ENCODE measurements at regions not wholly inside any gene's neighbourhood (a gene's known extent, or its start where the extent isn't known, plus 50 kb on each side); places are given as distances from the start of the nearest gene placed in this dataset.
A peak's percentile ranks its signal among the peaks of the same experiment; 100 is the strongest.

- no peak for TF ChIP-seq CTCF (IDR thresholded peaks at IDR 0.05; ENCODE audit: insufficient read depth, low read depth, low read length, missing control alignments)
- no peak overlapping the region for H3K4me3 ChIP-seq (ENCODE audit: low read length)
- DNase-seq (ENCODE audit: low read depth), result no peak
These were observed 67.7 kb downstream of the MGST1 start for GRCh38 chr12:16415155-16415554.

GRCh38 chr12:16417058-16417457 lies 69.6 kb downstream of the MGST1 start:
- H3K4me3 ChIP-seq (ENCODE audit: low read length), result no peak overlapping the region
- peak; percentile 17 for TF ChIP-seq CTCF (IDR thresholded peaks at IDR 0.05; ENCODE audit: insufficient read depth, low read depth, low read length, missing control alignments)
- DNase-seq (ENCODE audit: low read depth), result no peak

- no peak for TF ChIP-seq CTCF (IDR thresholded peaks at IDR 0.05; ENCODE audit: insufficient read depth, low read depth, low read length, missing control alignments)
- no peak overlapping the region for H3K4me3 ChIP-seq (ENCODE audit: low read length)
- no peak for DNase-seq (ENCODE audit: low read depth)
These were observed 74.4 kb downstream of the MGST1 start for GRCh38 chr12:16421806-16422205.

GRCh38 chr12:16424531-16424930 lies 77.1 kb downstream of the MGST1 start:
- no peak for DNase-seq (ENCODE audit: low read depth)
- TF ChIP-seq CTCF (IDR thresholded peaks at IDR 0.05; ENCODE audit: insufficient read depth, low read depth, low read length, missing control alignments), result no peak

GRCh38 chr12:16435875-16436554 lies 88.6 kb downstream of the MGST1 start:
- no peak for DNase-seq (ENCODE audit: low read depth)
- TF ChIP-seq CTCF (IDR thresholded peaks at IDR 0.05; ENCODE audit: insufficient read depth, low read depth, low read length, missing control alignments), result no peak

More at GRCh38 chr12:16424531-16424930, 77.1 kb downstream of the MGST1 start:
- H3K4me3 ChIP-seq (ENCODE audit: low read length), result no peak overlapping the region

GRCh38 chr12:16437281-16437816 lies 89.9 kb downstream of the MGST1 start:
- no peak for TF ChIP-seq CTCF (IDR thresholded peaks at IDR 0.05; ENCODE audit: insufficient read depth, low read depth, low read length, missing control alignments)
- no peak overlapping the region for H3K4me3 ChIP-seq (ENCODE audit: low read length)
- peak; percentile 21 for DNase-seq (ENCODE audit: low read depth)

More at GRCh38 chr12:16435875-16436554, 88.6 kb downstream of the MGST1 start:
- H3K4me3 ChIP-seq (ENCODE audit: low read length), result no peak overlapping the region

- no peak for TF ChIP-seq CTCF (IDR thresholded peaks at IDR 0.05; ENCODE audit: insufficient read depth, low read depth, low read length, missing control alignments)
- DNase-seq (ENCODE audit: low read depth), result no peak
- H3K4me3 ChIP-seq (ENCODE audit: low read length), result no peak overlapping the region
These were observed 90.5 kb downstream of the MGST1 start for GRCh38 chr12:16437926-16438325.
